DND-41 (cell line): ENCODE measurements at regions not wholly inside any gene's neighbourhood (a gene's known extent, or its start where the extent isn't known, plus 50 kb on each side); places are given as distances from the start of the nearest gene placed in this dataset.

Source experiments
- CTCF ChIP-seq: IDR thresholded peaks from 2 replicates; pipeline ENCODE4 v1.5.1; 2012; ENCODE audit warnings: borderline replicate concordance, low read length, moderate library complexity, mild to moderate bottlenecking; ENCODE audit not compliant: poor library complexity, severe bottlenecking; ENCODE audit errors: extremely low read depth
- EZH2 ChIP-seq: IDR thresholded peaks from 3 replicates; pipeline ENCODE4 v1.6.1; 2012; ENCODE audit warnings: borderline replicate concordance, low read depth, mild to moderate bottlenecking, moderate library complexity, low read length, inconsistent platforms; ENCODE audit not compliant: severe bottlenecking

GRCh38 chr6:134521116-134521501, 203.2 kb upstream of the SGK1 start:
- TF ChIP-seq CTCF, result no peak
- TF ChIP-seq EZH2, result no peak
